ENCODE measurements at regions not wholly inside any gene's neighbourhood (a gene's known extent, or its start where the extent isn't known, plus 50 kb on each side); places are given as distances from the start of the nearest gene placed in this dataset.

GRCh38 chr10:36211856-36212255, 569.8 kb upstream of the FZD8 start:
- no peak for DNase-seq (ENCODE audit: low spot score)

- no peak for DNase-seq (ENCODE audit: low spot score)
These were observed 567.4 kb upstream of the FZD8 start for GRCh38 chr10:36209480-36209879.

- no peak for DNase-seq (ENCODE audit: low spot score)
These were observed 560.8 kb upstream of the FZD8 start for GRCh38 chr10:36202881-36203280.

GRCh38 chr10:36200577-36200976, 558.5 kb upstream of the FZD8 start:
- no peak for DNase-seq (ENCODE audit: low spot score)

GRCh38 chr10:36198322-36198721, 556.2 kb upstream of the FZD8 start:
- DNase-seq (ENCODE audit: low spot score), result no peak

GRCh38 chr10:36195364-36195763, 553.3 kb upstream of the FZD8 start:
- no peak for DNase-seq (ENCODE audit: low spot score)

- no peak for DNase-seq (ENCODE audit: low spot score)
These were observed 552.2 kb upstream of the FZD8 start for GRCh38 chr10:36194276-36194675.

- no peak for DNase-seq (ENCODE audit: low spot score)
These were observed 548.9 kb upstream of the FZD8 start for GRCh38 chr10:36191009-36191408.

GRCh38 chr10:36188461-36188860, 546.4 kb upstream of the FZD8 start:
- no peak for DNase-seq (ENCODE audit: low spot score)

GRCh38 chr10:36188080-36188453, 546.0 kb upstream of the FZD8 start:
- no peak for DNase-seq (ENCODE audit: low spot score)

GRCh38 chr10:36187380-36188079, 545.4 kb upstream of the FZD8 start:
- no peak for DNase-seq (ENCODE audit: low spot score)

GRCh38 chr10:36185097-36185496, 543.0 kb upstream of the FZD8 start:
- no peak for DNase-seq (ENCODE audit: low spot score)

- no peak for DNase-seq (ENCODE audit: low spot score)
These were observed 541.6 kb upstream of the FZD8 start for GRCh38 chr10:36183726-36184125.

- DNase-seq (ENCODE audit: low spot score), result no peak
These were observed 541.0 kb upstream of the FZD8 start for GRCh38 chr10:36183056-36183455.

- DNase-seq (ENCODE audit: low spot score), result no peak
These were observed 540.5 kb upstream of the FZD8 start for GRCh38 chr10:36182606-36183005.

GRCh38 chr10:36182179-36182566, 540.1 kb upstream of the FZD8 start:
- no peak for DNase-seq (ENCODE audit: low spot score)

- no peak for DNase-seq (ENCODE audit: low spot score)
These were observed 539.5 kb upstream of the FZD8 start for GRCh38 chr10:36181426-36182178.

- DNase-seq (ENCODE audit: low spot score), result no peak
These were observed 536.5 kb upstream of the FZD8 start for GRCh38 chr10:36178616-36179015.

- DNase-seq (ENCODE audit: low spot score), result no peak
These were observed 535.0 kb upstream of the FZD8 start for GRCh38 chr10:36177071-36177470.

- no peak for DNase-seq (ENCODE audit: low spot score)
These were observed 533.9 kb upstream of the FZD8 start for GRCh38 chr10:36175954-36176353.

- no peak for DNase-seq (ENCODE audit: low spot score)
These were observed 531.3 kb upstream of the FZD8 start for GRCh38 chr10:36173364-36173763.

- DNase-seq (ENCODE audit: low spot score), result no peak
These were observed 530.2 kb upstream of the FZD8 start for GRCh38 chr10:36171953-36172940.

- no peak for DNase-seq (ENCODE audit: low spot score)
These were observed 529.5 kb upstream of the FZD8 start for GRCh38 chr10:36171556-36171952.

Data from NAMALWA (cell line).